Neural cell (in vitro differentiated cells): ENCODE measurements at regions not wholly inside any gene's neighbourhood (a gene's known extent, or its start where the extent isn't known, plus 50 kb on each side); places are given as distances from the start of the nearest gene placed in this dataset.

Source experiments
- H2AFZ ChIP-seq: fragments of 200-600, 300-800 bp; sonication (generic), shearing (Covaris generic); 2 replicates; pipeline ENCODE4 v1.6.0; 2014; ENCODE audit warnings: low read depth, mild to moderate bottlenecking, antibody characterized with exemption, low read length, moderate library complexity
- H3F3A ChIP-seq: fragments of 200-600 bp; shearing (Covaris generic); 2 replicates; pipeline ENCODE4 v1.6.1; 2016; ENCODE audit warnings: mild to moderate bottlenecking, moderate library complexity, mixed read lengths, antibody characterized with exemption, low read length; ENCODE audit not compliant: insufficient read depth, poor library complexity, severe bottlenecking
- H3K27ac ChIP-seq: fragments of 200-600, 300-800 bp; sonication (generic), shearing (Covaris generic); 2 replicates; pipeline ENCODE4 v1.5.1; 2014; ENCODE audit warnings: mild to moderate bottlenecking, low read length, moderate library complexity
- H3K27me3 ChIP-seq: fragments of 300-800, 200-600 bp; sonication (generic), shearing (Covaris generic); 2 replicates; pipeline ENCODE4 v1.6.0; 2014; ENCODE audit warnings: mild to moderate bottlenecking, low read depth, low read length, moderate library complexity; ENCODE audit not compliant: insufficient read depth
- H3K36me3 ChIP-seq: fragments of 300-800, 200-600 bp; sonication (generic), shearing (Covaris generic); 2 replicates; pipeline ENCODE4 v1.5.1; 2014; ENCODE audit warnings: mild to moderate bottlenecking, antibody characterized with exemption, low read length, moderate library complexity; ENCODE audit not compliant: insufficient read depth
- H3K4me2 ChIP-seq: fragments of 300-800, 200-600 bp; sonication (generic), shearing (Covaris generic); 2 replicates; pipeline ENCODE4 v1.6.0; 2014; ENCODE audit warnings: mild to moderate bottlenecking, low read length
- H3K4me3 ChIP-seq: fragments of 300-800, 200-600 bp; sonication (generic), shearing (Covaris generic); 2 replicates; pipeline ENCODE4 v1.5.1; 2014; ENCODE audit warnings: mild to moderate bottlenecking, low read length, moderate library complexity
- H3K79me2 ChIP-seq: fragments of 200-600 bp; shearing (Covaris generic); replicated peaks from 2 replicates; pipeline ENCODE4 v1.6.0; 2014; ENCODE audit warnings: mild to moderate bottlenecking, low read length, moderate library complexity; ENCODE audit not compliant: insufficient read depth
- H3K9ac ChIP-seq: fragments of 300-800, 200-600 bp; sonication (generic), shearing (Covaris generic); 2 replicates; pipeline ENCODE4 v1.6.1; 2016; ENCODE audit warnings: mild to moderate bottlenecking, low read length, mixed read lengths
- H3K9me2 ChIP-seq: fragments of 200-600 bp; shearing (Covaris generic); 2 replicates; pipeline ENCODE4 v1.6.1; 2016; ENCODE audit warnings: mild to moderate bottlenecking, low read length, mixed read lengths; ENCODE audit not compliant: insufficient read depth
- H3K9me3 ChIP-seq: fragments of 200-600, 300-800 bp; sonication (generic), shearing (Covaris generic); 2 replicates; pipeline ENCODE4 v1.6.1; 2016; ENCODE audit warnings: mild to moderate bottlenecking, mixed run types, low read length, moderate library complexity, mixed read lengths
- H4K20me1 ChIP-seq: fragments of 200-600 bp; shearing (Covaris generic); 2 replicates; pipeline ENCODE4 v1.6.1; 2016; ENCODE audit warnings: mild to moderate bottlenecking, mixed run types; ENCODE audit not compliant: insufficient read depth
- CTCF ChIP-seq: fragments of 450-650 bp; IDR thresholded peaks from 2 replicates; pipeline ENCODE4 v1.5.1; 2014; ENCODE audit warnings: antibody characterized with exemption, mild to moderate bottlenecking, moderate library complexity; ENCODE audit not compliant: poor library complexity, severe bottlenecking
- EP300 ChIP-seq: fragments of 450-650 bp; conservative IDR thresholded peaks from 2 replicates; pipeline ENCODE4 v1.6.1; 2014; ENCODE audit warnings: antibody characterized with exemption, mild to moderate bottlenecking, moderate library complexity; ENCODE audit not compliant: poor library complexity, severe bottlenecking
- EZH2 ChIP-seq: fragments of 200-600, 300-800 bp; shearing (Covaris generic), sonication (generic); IDR thresholded peaks from 2 replicates; pipeline ENCODE4 v1.6.1; 2014; ENCODE audit warnings: antibody characterized with exemption, low read length, borderline replicate concordance, mild to moderate bottlenecking; ENCODE audit not compliant: insufficient read depth, poor library complexity, severe bottlenecking
- MXI1 ChIP-seq: fragments of 450-650 bp; conservative IDR thresholded peaks from 2 replicates; pipeline ENCODE4 v1.6.1; 2014; ENCODE audit warnings: antibody characterized with exemption, mild to moderate bottlenecking; ENCODE audit not compliant: poor library complexity, severe bottlenecking
- POLR2AphosphoS5 ChIP-seq: IDR thresholded peaks from 2 replicates; pipeline ENCODE4 v1.6.1; 2012
- RAD21 ChIP-seq: fragments of 450-650 bp; conservative IDR thresholded peaks from 2 replicates; pipeline ENCODE4 v1.6.1; 2014; ENCODE audit warnings: antibody characterized with exemption, mild to moderate bottlenecking, moderate library complexity
- REST ChIP-seq: IDR thresholded peaks from 2 replicates; pipeline ENCODE4 v1.6.1; 2012; ENCODE audit warnings: borderline replicate concordance
- SMC3 ChIP-seq: fragments of 450-650 bp; conservative IDR thresholded peaks from 2 replicates; pipeline ENCODE4 v1.6.1; 2014; ENCODE audit warnings: antibody characterized with exemption, mild to moderate bottlenecking, moderate library complexity; ENCODE audit not compliant: poor library complexity
- TAF1 ChIP-seq: IDR thresholded peaks from 2 replicates; pipeline ENCODE4 v1.6.1; 2012; ENCODE audit warnings: low read depth

- TF ChIP-seq EZH2 (no peak), RAD21 (no peak), MXI1 (no peak), SMC3 (no peak), CTCF (no peak), REST (no peak), TAF1 (no peak), POLR2AphosphoS5 (no peak), EP300 (no peak)
- Histone ChIP-seq H3K9me2 (no peaks in the 10 kb centered on the region), H4K20me1 (no peaks in the 10 kb centered on the region), H3K36me3 (no peaks in the 10 kb centered on the region), H3K9ac (no peak overlapping the region), H3K4me2 (no peak overlapping the region), H3K27ac (no peak overlapping the region), H3K4me3 (no peak overlapping the region), H3K79me2 (no peaks in the 10 kb centered on the region), H3F3A (no peaks in the 10 kb centered on the region), H3K27me3 (no peaks in the 10 kb centered on the region), H2AFZ (no peak overlapping the region), H3K9me3 (no peaks in the 10 kb centered on the region)
These were observed 236.7 kb downstream of the HAO1 start for GRCh38 chr20:7703551-7703961.

GRCh38 chr20:7703996-7704395 lies 236.3 kb downstream of the HAO1 start:
- Histone ChIP-seq H3K27ac (no peak overlapping the region), H3K4me2 (no peak overlapping the region), H3F3A (no peaks in the 10 kb centered on the region), H3K9me2 (no peaks in the 10 kb centered on the region), H2AFZ (no peak overlapping the region), H3K9me3 (no peaks in the 10 kb centered on the region), H3K4me3 (no peak overlapping the region), H4K20me1 (no peaks in the 10 kb centered on the region), H3K27me3 (no peaks in the 10 kb centered on the region), H3K79me2 (no peaks in the 10 kb centered on the region), H3K9ac (no peak overlapping the region), H3K36me3 (no peaks in the 10 kb centered on the region)
- TF ChIP-seq POLR2AphosphoS5 (no peak), CTCF (no peak), EZH2 (no peak), EP300 (no peak), RAD21 (no peak), SMC3 (no peak), MXI1 (no peak), TAF1 (no peak), REST (no peak)
